Activated CD4-positive, alpha-beta T cell treated with anti-CD3 and anti-CD28 coated beads for 36 hours (primary cell): ENCODE measurements at regions not wholly inside any gene's neighbourhood (a gene's known extent, or its start where the extent isn't known, plus 50 kb on each side); places are given as distances from the start of the nearest gene placed in this dataset.
"Not testable (repeated sequence)": the region's sequence is repeated elsewhere in the genome, so short reads cannot be mapped to it uniquely, and the experiment has no call there.

ENCODE experiments used
- ATAC-seq: fragments of 200-7000 bp; cut with Tn5 transposase; one replicate; pipeline ENCODE4 v1.10.0; 2021; ENCODE audit warnings: mild to moderate bottlenecking, moderate library complexity
- CTCF ChIA-PET: fragments of 350-600 bp; sonication (Branson Sonifier 250); formaldehyde crosslinking; loops from one replicate; lab custom pipeline; 2021; ENCODE audit warnings: antibody characterized with exemption; lab: Charles Lee
- POLR2A ChIA-PET: fragments of 350-600 bp; sonication (Branson Sonifier 250); formaldehyde crosslinking; loops from one replicate; lab custom pipeline; 2021; ENCODE audit warnings: antibody characterized with exemption, inconsistent platforms; lab: Charles Lee
- DNase-seq: peaks from one replicate; pipeline ENCODE4 v3.0.0-alpha.2; 2020
- H3K27ac Mint-ChIP-seq: one replicate; pipeline ENCODE4 v1.8.0; 2021; ENCODE audit warnings: mixed read lengths
- H3K27me3 Mint-ChIP-seq: one replicate; pipeline ENCODE4 v1.8.0; 2021; ENCODE audit warnings: mixed read lengths
- H3K36me3 Mint-ChIP-seq: one replicate; pipeline ENCODE4 v1.8.0; 2021; ENCODE audit warnings: low read depth, mixed read lengths
- H3K4me1 Mint-ChIP-seq: one replicate; pipeline ENCODE4 v1.8.0; 2021; ENCODE audit warnings: mixed read lengths
- H3K4me3 Mint-ChIP-seq: one replicate; pipeline ENCODE4 v1.8.0; 2021; ENCODE audit warnings: mild to moderate bottlenecking, moderate library complexity, mixed read lengths
- H3K9me3 Mint-ChIP-seq: one replicate; pipeline ENCODE4 v1.8.0; 2021; ENCODE audit warnings: low read depth, mixed read lengths
- intact Hi-C, 2 experiments: fragments of 100-400 bp; cut with DNase I in 1 of 2; cut with micrococcal nuclease in 1 of 2; formaldehyde crosslinking; loops; one replicate each; pipeline versions ENCODE4 v1.14.2 to v1.15.1; 2022 to 2024; cut with DNase I, micrococcal nuclease

DNA sequence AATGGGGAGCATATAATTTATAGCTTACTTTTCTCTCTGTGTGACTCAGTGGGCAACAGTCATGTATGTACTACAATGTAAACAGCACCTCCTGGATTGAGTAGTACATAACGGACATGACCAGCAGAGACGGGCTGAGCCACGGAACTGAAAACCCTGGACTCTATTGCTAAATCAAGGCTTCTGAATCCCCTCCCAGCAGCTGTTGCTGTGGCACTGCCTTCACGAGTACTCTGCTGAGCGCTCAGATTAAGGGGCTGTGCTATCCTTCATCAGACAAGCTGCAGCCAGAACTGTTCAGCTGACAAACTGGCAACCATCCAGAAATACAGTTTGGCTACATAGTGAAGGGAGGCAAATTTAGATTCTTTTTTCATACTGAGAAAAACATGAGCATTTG, 131.3 kb upstream of the CCDC180 start:
- Mint-ChIP-seq H3K4me3 (no peak overlapping the region), H3K4me1 (no peaks in the 10 kb centered on the region), H3K27me3 (no peaks in the 10 kb centered on the region), H3K27ac (no peak overlapping the region), H3K9me3 (peaks cover 6% of the 10 kb centered on the region), H3K36me3 (no peaks in the 10 kb centered on the region)
- DNase-seq (no peak), ATAC-seq (no peak)
- intact Hi-C loops, result no loop called here
- ChIA-PET POLR2A (no interaction called here), CTCF (no interaction called here)

DNA sequence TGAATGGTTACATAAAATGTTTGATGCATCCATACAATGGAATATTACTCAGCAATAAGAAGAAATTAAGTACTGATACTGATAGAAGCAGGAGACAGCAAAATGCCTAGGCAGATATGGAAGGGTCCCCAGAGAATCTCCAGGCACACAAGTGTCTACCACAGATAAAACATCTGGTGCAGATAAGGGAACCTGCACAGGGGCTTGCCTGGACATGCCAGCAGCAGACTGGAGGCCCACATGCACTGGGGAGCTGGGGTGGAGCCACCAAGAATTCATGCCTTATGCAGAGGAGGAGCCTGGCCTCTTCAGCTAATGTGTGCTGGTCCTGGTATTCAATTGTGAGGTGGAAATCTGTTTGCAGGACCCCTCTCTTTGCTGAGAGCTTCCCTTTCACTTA, 129.2 kb upstream of the CTSV start:
- POLR2A ChIA-PET, ATAC-seq, DNase-seq, CTCF ChIA-PET, intact Hi-C loops, H3K27ac Mint-ChIP-seq, H3K9me3 Mint-ChIP-seq, H3K36me3 Mint-ChIP-seq, H3K27me3 Mint-ChIP-seq, H3K4me1 Mint-ChIP-seq, H3K4me3 Mint-ChIP-seq: not testable (repeated sequence)

DNA sequence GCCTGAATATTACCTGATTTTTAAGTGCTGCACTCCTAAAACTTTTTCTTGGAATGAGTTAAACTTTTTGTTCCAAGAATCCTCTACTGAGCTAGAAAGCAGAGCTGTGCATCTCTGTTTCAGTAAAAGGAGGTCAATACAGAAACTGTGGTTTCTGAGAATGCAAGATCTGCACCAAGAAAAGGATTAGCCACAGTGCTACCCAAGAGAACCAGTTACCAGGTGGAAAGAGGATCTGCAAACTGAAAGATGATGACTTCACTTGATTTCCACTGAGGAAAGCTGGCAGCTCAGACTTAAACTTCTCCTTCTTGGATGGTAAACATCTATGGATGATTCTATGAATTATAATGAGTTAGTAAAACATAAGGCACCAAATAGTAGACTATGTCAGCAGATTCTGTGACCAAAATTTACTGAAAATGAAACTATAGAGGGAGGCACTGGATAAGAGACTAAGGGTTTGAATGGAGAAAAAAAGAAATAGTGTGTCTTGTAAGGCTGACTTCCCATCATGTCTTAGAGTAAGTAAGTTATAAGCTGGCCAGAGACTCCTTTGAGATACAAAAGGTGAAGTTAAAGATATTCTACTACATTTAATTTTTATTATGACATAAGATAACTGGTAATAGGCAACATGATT, 127.7 kb upstream of the CTSV start:
- H3K27me3 Mint-ChIP-seq, ATAC-seq, intact Hi-C loops, H3K4me3 Mint-ChIP-seq, CTCF ChIA-PET, H3K36me3 Mint-ChIP-seq, H3K4me1 Mint-ChIP-seq, H3K9me3 Mint-ChIP-seq, H3K27ac Mint-ChIP-seq, POLR2A ChIA-PET, DNase-seq: not testable (repeated sequence)

DNA sequence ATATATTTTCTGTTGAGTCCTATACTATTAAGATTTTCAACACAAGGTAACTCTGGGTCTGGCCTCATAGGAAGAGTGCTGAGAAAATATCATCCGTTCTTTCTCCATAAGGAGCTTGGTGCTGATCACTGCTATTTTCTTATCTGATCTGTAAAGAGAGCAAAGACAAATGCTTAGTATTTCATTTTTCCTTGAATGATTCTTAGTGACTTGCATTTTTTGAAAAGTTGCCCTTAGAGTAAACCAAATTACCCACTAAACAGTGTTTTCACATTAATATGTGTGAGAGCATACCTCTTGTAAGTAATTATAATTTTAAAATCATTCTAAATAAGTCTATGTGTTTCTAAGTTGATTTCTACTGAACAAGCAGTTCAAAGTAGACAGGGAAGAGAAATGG, 121.3 kb upstream of the CTSV start:
- DNase-seq (no peak), ATAC-seq (no peak)
- peaks cover 4% of the 10 kb centered on the region for H3K36me3 Mint-ChIP-seq
- intact Hi-C loops, result no loop called here
- H3K9me3 Mint-ChIP-seq, result no peaks in the 10 kb centered on the region
- no peak overlapping the region for H3K27ac Mint-ChIP-seq
- H3K4me1 Mint-ChIP-seq, result no peaks in the 10 kb centered on the region
- POLR2A ChIA-PET, result no interaction called here
- CTCF ChIA-PET, result no interaction called here
- no peaks in the 10 kb centered on the region for H3K27me3 Mint-ChIP-seq
- H3K4me3 Mint-ChIP-seq, result no peak overlapping the region

DNA sequence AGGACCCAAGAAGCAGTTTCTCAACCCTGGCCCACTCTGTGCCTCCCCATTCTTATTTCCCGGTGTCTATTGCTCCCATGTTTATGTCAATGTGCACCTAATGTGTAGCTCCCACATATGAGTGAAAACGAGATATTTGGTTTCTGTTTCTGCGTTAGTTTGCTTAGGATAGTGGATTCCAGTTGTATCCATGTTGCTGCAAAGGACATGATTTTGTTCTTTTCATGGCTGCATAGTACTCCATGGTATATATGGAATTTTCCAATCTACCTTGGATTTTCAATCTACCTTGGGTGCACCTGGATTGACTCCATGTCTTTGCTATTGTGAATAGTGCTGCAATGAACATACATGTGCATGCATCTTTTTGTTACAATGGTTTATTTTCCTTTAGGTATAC, 119.8 kb upstream of the CTSV start:
- H3K4me1 Mint-ChIP-seq, H3K27ac Mint-ChIP-seq, ATAC-seq, H3K4me3 Mint-ChIP-seq, H3K9me3 Mint-ChIP-seq, intact Hi-C loops, H3K36me3 Mint-ChIP-seq, CTCF ChIA-PET, H3K27me3 Mint-ChIP-seq, POLR2A ChIA-PET, DNase-seq: not testable (repeated sequence)

DNA sequence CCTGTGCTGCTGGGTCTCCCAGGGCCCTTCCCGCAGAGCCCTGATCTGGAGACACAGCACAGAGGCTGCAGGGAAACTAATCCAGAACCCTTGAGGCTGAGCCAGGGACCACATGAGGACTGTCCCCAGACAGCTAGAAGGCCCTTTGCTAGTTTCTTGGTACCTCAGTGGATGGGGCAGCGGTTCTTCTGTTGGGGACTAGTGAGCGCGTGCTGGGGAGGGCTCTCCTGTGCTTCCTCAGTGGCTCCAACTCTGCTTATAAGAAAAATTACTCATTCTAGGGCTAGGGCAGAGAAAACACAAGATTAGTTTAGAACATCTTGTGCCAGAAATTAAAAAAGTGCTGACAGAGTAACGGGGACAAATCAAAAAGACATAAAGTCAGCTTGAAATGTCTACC, 116.5 kb upstream of the CTSV start:
- H3K27ac Mint-ChIP-seq, ATAC-seq, H3K27me3 Mint-ChIP-seq, H3K9me3 Mint-ChIP-seq, H3K36me3 Mint-ChIP-seq, DNase-seq, intact Hi-C loops, POLR2A ChIA-PET, H3K4me3 Mint-ChIP-seq, H3K4me1 Mint-ChIP-seq: not testable (repeated sequence)
- CTCF ChIA-PET, result interaction anchor here (1.0 kb wide), 1 partner anchor 299 kb away, joined by 3 read pairs; no protein-coding TSS in a partner anchor

DNA sequence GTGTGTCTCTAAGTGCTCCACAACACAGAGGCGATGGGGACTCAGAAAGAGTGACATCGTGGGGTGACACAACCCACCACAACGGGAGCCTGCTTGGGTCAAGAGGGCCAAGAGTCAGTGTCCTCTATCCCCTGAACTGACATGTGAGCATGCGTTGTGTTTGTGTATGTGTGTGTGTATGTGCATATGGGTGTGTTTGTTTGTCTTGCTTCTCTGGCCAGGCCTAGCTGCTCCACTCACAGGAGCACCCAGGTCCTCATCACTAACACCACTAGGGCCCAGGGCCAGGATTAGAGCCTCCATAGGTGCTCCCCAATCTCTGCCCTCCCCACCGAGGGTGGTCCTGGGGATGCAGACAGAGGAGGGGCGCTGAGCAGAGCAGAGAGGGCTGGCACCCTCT, 115.0 kb upstream of the CTSV start:
- no peaks in the 10 kb centered on the region for H3K9me3 Mint-ChIP-seq
- DNase-seq (no peak), ATAC-seq (no peak)
- POLR2A ChIA-PET, result no interaction called here
- CTCF ChIA-PET, result no interaction called here
- H3K27ac Mint-ChIP-seq, result no peak overlapping the region
- intact Hi-C loops, result no loop called here
- H3K4me1 Mint-ChIP-seq, result no peaks in the 10 kb centered on the region
- H3K4me3 Mint-ChIP-seq, result no peak overlapping the region
- peaks cover 4% of the 10 kb centered on the region for H3K36me3 Mint-ChIP-seq
- H3K27me3 Mint-ChIP-seq, result no peaks in the 10 kb centered on the region

DNA sequence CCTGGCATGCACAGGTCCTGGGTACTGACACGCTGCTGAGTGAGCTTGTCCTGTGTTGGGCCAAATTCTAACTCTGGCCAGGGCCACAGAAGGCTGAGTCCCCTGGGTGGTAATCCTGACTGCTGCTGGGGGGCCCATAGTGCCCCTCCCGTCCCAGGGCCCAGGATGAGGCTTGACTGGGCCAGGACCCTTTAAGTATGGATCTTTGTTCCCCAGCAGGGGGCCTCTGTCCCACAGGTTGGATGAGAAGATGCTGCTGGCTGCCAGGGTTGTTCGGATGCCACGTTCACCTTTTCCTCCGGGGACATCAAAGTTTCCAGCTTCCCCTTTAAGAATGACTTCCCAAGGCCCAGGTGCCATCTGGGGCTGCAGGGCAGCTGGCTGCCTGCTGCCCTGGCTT, 114.2 kb upstream of the CTSV start:
- DNase-seq, H3K9me3 Mint-ChIP-seq, POLR2A ChIA-PET, H3K4me3 Mint-ChIP-seq, H3K36me3 Mint-ChIP-seq, CTCF ChIA-PET, H3K27ac Mint-ChIP-seq, intact Hi-C loops, H3K27me3 Mint-ChIP-seq, H3K4me1 Mint-ChIP-seq, ATAC-seq: not testable (repeated sequence)

DNA sequence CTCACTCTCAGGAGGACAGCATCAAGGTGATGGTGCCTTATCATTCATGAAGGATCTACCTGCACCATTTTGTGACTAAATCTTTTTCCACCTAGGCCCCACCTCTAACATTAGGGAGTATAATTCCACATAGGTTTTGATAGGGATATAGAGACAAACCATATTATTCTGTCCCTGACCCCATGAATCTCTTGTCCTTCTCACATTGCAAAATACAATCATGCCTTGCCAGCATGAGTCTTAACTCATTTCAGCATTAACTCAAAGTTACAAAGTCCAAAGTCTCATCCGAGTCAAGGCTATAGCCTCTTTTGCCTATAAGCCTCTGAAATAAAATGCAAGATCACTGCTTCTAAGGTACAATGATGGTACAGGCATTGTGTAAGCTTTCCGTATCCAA, 111.5 kb upstream of the CTSV start:
- H3K4me1 Mint-ChIP-seq, POLR2A ChIA-PET, DNase-seq, H3K27me3 Mint-ChIP-seq, intact Hi-C loops, H3K36me3 Mint-ChIP-seq, H3K4me3 Mint-ChIP-seq, H3K27ac Mint-ChIP-seq, CTCF ChIA-PET, H3K9me3 Mint-ChIP-seq, ATAC-seq: not testable (repeated sequence)

DNA sequence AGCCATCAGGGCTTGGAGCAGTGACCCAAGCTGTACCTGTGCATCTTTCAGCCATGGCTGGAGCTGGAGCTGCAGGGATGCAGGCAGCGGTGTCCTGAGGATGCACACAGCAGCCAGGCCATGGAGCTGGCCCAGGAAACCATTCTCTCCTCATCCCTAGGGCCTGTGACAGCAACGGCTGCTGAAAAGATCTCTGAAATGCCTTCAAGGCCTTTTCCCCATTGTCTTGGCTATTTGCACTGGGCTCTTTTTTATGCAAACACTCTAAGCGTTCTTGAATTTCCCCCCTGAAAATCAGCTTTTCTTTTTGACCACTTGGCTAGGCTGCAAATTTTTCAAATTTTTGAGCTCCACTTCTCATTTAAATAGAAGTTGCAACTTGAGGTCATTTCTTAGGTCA, 109.5 kb upstream of the CTSV start:
- intact Hi-C loops, result not testable (repeated sequence)

DNA sequence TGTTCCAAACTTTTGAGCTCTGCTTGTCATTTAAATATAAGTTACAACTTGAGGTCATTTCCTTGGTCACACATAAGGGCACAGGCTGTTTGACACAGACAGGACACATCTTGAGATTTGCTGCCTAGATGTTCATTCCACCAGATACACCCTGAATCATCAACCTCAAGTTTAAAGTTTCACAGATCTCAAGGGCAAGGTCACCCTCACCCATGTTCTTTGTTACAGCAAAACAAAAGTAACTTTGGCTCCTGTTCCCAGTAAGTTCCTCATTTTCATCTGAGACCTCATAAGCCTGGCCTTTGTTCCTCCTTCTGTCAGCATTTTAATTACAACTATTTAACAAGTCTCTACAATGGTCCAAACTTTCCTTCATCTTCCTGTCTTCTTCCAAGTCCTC, 106.7 kb upstream of the CTSV start:
- not testable (repeated sequence) for H3K4me1 Mint-ChIP-seq, H3K27ac Mint-ChIP-seq
- CTCF ChIA-PET, result interaction anchor here (0.9 kb wide), 1 partner anchor 17 kb away, joined by 3 read pairs; no protein-coding TSS in a partner anchor

More for the DNA sequence above, 109.5 kb upstream of the CTSV start:
- POLR2A ChIA-PET, H3K27ac Mint-ChIP-seq, H3K4me1 Mint-ChIP-seq, H3K4me3 Mint-ChIP-seq, CTCF ChIA-PET, DNase-seq, ATAC-seq, H3K9me3 Mint-ChIP-seq, H3K36me3 Mint-ChIP-seq, H3K27me3 Mint-ChIP-seq: not testable (repeated sequence)

DNA sequence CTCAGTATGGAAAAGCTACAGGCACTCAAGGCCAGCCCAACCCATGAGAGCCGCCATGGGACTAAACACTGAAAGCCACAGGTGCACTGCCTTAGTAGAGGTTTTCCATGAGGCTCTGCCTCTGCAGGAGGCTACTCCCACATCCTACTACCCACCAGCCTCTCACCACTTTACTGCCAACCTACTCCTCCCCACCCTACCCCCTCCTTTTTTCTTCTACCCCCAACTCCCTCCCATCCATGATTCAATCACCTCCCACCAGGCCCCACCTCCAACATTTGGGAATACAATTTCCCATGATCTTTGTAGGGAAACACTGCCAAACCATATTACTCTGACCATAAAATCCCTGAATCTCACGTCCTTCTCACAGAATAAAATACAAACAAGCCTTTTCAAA, 101.6 kb upstream of the CTSV start:
- DNase-seq (no peak), ATAC-seq (no peak)
- Mint-ChIP-seq H3K4me1 (no peaks in the 10 kb centered on the region), H3K27ac (no peak overlapping the region), H3K36me3 (no peaks in the 10 kb centered on the region), H3K27me3 (no peaks in the 10 kb centered on the region), H3K9me3 (no peaks in the 10 kb centered on the region), H3K4me3 (no peak overlapping the region)
- POLR2A ChIA-PET, result no interaction called here
- CTCF ChIA-PET, result no interaction called here
- intact Hi-C loops, result no loop called here

More for the DNA sequence above, 106.7 kb upstream of the CTSV start:
- H3K36me3 Mint-ChIP-seq, H3K4me3 Mint-ChIP-seq, DNase-seq, H3K27me3 Mint-ChIP-seq, intact Hi-C loops, ATAC-seq, H3K9me3 Mint-ChIP-seq, POLR2A ChIA-PET: not testable (repeated sequence)
